ENCODE measurements at regions not wholly inside any gene's neighbourhood (a gene's known extent, or its start where the extent isn't known, plus 50 kb on each side); places are given as distances from the start of the nearest gene placed in this dataset.

DNA sequence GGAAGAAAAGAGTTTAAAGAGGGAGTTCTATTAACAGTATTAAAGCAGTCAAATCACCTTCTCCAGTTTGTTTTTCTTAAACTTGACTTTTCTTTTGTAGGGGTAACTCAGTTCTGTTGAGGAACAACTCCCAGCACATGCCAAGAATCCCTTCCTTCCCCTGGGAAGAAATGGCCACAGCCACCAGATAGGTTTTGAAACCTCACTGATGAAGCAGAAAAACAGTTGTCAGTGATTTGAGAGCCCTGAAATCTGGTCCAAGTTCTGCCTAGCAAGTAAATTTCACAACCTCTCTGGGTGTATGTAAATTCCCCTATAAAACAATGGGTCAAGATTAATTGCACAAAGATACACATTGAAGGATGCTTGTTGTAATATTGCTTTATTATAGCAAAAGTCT is 167.1 kb downstream of the DHX15 start:
- no peak for DNase-seq

DNA sequence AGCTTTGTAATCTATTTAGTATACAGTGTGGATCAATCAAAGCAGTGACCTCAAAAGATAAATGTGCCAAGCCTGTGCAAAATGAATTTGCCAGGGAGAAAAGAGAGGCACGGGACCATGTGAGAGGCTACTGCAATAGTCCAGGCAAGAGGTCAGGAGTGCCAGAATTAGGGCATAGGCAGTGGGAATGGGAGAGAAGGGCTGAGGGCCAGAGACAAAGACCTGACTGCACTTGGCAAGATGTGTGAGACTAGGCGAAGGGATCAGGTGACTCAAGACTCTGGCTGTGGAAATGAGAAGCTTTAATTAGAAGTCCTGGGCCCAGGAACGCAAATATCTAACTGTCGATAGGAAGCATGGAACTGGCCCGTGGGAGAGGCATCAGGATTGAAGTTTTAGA is 168.1 kb downstream of the DHX15 start:
- no peak for DNase-seq

DNA sequence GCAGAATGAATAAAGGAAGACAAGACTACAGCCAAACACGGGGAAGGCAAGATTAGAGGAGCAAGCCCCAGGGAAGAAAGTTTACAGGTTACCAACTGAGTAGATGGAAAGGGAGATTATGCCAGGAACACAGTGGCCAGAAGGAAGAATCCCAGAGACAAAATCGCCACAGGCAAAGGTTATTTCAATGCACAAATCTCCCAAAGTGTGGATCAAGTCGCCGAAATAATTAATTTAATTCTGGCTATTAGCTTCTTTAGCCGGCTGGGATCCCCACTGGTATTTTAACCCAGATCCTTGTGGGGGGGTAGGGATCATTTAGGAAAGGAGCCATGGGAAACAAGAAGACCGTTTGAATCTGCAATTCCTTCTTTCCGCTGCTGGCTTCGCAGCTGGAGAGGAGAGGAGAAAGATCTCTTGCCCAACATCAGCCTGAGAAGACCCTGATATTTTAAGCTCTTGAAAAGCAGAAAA is 171.0 kb downstream of the DHX15 start:
- no peak for DNase-seq

DNA sequence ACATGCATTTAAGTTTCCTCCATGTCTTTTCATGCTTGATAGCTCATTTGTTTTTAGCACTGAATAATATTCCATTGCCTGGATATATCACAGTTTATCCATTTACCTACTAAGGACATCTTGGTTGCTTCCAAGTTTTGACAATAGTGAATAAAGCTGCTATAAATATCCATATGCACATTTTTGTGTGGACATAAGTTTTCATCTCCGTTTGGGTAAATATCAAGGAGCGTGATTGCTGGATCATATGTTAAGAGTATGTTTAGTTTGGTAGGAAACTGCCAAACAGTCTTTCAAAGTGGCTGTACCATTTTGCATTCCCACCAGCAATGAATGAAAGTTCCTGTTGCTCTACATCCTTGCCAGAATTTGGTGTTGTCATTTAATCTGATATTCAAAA is 172.5 kb downstream of the DHX15 start:
- no peak for DNase-seq

DNA sequence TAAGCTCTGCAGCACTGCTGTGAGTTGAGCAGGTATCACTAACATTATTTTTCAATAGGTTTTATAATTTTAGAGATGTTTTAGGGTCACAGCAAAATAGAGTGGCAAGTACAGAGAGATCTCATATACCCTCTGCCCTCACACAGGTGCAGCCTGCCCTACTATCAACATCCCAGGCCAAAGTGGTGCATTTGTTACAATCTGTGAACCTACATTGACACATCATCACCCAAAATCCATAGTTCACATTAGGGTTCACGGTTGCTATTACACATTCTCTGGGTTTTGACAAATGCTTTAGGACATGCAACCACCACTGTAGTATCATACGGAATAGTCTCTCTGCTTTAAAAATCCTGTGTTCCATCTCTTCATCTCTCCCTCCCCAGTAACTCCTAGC is 173.1 kb downstream of the DHX15 start:
- no peak for DNase-seq

DNA sequence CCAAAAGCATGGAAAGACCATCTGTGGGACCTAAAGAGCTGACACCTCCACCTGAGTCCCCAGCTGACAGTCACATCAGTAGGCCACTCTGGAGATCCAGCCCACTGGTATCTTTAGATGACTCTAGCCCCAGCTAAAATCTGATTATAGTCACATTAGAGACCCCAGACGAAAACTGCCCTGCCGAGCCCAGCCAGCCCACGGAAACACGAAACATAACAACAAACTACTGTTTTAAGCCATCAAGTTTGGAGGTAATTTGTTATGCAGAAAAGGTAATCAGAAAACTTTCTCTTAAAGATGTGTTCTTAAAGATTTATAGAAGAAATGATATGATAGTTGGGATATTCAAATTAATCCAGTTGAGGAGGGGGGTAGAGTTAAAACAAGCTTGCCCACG is 175.7 kb downstream of the DHX15 start:
- DNase-seq = no peak

DNA sequence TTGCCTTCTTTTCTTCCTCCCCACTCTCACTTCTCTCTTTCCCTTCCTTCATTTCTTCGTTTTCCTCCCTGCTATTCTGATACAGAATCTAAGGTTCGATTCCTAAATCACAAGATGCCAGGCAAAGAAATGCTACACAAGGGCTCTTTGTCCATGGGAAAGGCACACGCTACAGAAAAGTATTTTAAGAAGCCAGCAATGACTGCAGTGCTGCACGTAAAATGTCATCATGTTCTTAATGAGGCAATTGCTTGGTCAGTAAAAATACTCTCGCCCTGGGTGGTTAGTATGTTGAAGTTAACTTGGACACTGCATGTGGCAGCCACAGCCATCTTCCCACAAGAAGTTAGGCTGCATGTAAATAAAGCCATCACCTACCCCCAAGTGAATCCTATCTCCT is 178.4 kb downstream of the DHX15 start:
- DNase-seq = no peak

DNA sequence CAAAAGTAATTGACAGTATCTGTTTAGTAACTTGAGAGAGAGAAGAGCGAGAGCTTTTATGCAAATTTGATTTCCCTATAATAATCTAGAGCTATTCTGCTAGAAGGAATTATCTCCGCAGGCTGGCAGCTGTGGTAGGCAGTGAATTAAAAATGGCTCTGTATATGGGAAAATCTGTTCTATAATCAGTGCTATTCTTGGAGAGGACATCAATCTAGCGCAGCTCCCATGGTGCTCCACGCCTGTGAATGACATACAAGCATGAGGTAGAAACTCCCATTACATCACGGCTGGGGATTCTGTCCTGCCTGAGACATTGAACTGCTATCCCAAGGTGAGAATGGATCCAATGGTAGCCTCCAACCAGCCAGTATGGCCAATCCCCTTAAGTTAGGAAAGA is 179.0 kb downstream of the DHX15 start:
- DNase-seq = no peak

DNA sequence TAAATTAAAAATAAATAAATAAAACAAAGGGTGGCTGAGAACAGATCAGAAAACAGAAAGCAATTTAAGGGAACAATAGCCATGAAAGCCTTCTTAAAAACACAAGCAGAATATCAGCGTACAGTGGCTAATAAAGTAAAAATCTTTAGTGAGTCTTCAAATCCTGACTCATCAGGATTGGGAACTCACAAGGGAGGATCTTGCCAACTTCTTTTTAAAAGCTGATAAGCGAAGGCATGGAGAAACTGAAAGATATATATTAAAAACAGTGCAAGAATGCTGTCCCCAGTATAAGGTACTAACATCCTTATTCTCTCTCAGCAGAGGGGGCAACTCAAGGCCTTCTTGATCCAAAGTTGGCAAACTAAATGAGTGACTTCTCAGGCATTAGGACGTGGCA is 180.1 kb downstream of the DHX15 start:
- no peak for DNase-seq

DNA sequence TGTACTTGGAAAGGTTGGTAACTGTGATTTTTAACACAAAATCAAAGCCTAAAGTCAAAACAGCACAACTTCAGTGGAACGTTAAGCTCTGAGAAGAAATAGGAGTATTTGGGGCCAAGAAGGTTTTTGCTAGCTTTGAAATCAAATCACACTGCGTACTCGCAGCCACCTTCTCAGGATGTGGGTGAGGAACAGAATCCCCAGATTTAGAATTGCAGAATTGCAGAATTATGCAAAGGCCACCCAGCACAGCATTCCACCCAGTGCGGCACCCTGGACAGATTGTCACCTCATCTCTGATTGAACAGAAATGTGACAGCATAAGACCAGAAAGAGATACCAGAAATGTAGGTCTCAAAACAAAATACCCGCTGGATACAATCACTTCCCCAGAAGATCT is 181.1 kb downstream of the DHX15 start:
- DNase-seq = no peak

DNA sequence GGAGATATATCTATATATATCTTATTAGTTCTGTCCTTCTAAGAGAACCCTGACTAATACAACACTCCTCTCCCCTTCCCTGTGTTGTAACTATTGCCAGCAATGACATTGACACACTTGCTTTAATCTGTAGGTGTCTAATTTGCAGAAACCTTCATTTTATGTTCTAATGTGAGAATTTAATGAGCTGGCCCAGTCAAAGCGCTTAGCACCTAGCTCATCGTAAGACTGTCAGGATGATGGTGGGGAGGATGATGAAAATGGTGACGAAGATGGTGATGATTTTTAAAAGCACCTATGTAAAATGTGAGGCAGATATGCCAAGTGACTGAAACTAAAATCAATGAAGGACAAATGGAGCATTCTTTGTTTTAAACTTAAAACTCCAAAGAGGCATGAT is 183.8 kb downstream of the DHX15 start:
- no peak for DNase-seq

DNA sequence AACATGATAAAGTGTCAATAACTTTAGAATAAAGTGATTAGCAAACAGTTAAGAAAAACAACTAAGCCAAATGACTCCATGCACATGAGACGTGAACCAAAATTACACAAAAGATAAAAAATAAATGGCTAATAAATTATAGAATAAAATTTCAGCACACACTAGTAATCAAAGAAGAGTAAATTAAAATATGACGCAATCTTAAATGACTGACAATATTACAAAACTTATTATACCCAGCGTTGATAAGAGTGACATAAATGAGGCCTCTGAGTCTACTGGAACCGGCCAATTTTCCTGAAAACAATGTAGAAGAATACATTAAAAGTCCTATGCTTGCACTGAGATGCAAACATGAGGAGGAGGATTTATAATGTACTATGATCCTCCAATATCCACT is 187.4 kb downstream of the DHX15 start:
- DNase-seq = no peak

DNA sequence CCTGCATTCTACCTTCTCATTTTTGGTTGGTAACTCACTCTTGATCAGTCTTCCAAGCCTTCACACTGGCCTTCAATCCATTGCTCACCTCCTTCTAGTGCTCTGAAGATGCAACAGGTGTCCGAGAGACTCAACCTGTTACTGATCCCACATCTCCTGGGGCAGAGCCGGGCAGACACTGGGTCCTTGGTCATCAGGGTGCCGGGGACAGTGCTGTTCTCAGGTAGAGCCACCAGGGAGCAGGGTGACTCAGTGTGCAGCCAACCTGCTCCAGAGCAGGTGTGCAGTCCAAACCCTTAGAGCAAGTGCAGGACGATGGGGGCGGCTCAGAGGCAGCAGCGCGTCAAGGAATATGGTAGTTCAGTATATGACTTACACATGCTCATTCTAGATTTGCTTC is 188.4 kb downstream of the DHX15 start:
- no peak for DNase-seq

DNA sequence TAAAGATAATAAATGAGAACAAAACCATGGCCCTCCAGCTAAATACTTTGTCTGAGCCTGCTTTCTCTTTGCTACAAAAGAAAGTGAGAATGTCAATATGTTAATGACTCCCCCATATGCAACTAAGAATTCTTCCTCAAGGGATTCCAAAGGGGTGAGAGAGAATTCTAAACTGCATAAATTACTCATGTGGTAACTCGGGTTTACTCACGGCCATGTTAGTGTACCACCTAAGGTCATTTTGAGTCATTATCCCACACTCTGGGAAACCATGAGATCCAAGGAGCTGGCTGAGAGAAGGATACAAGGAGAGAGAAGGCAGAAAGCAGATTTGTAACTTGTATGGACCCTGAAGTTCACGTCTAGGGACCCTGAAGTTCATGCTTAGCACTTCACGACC is 190.3 kb downstream of the DHX15 start:
- DNase-seq = no peak

DNA sequence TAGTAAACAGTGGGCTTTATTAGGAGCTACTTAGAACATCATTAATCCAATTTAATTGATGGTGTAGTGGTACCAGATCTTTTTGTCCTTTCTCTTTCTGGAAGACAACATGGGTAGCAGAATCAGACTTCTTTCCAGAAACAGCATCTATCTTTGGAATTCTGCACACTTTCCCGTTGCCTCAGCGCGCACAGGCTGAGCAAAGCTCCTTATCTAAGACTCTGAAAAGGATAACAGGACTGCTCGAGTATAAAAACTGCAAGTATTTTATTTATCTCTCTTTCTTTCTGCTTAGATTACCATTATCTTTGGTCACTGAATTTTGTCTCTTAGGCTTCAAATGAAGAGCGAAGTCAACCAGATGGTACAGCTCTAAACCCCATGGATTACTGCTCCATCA is 191.7 kb downstream of the DHX15 start:
- no peak for DNase-seq

DNA sequence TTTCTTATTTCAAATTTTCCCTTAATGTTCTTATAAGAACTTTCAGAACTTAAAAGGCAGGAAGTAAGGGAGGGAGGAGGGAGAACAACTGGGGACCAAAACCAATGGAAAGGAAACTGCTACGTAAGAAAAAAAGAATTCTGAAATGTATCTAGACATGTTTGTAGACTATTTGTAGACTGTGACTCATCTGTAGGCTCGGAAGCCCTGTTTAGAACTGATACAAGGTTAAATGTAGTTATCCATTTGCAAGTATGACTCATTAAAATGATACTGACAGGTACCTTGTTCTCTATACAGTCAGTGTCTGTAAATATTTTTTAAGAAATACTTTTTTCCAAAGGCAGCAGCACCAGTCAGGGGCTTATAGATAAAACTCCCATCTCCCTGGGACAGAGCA is 202.0 kb downstream of the DHX15 start:
- no peak for DNase-seq

DNA sequence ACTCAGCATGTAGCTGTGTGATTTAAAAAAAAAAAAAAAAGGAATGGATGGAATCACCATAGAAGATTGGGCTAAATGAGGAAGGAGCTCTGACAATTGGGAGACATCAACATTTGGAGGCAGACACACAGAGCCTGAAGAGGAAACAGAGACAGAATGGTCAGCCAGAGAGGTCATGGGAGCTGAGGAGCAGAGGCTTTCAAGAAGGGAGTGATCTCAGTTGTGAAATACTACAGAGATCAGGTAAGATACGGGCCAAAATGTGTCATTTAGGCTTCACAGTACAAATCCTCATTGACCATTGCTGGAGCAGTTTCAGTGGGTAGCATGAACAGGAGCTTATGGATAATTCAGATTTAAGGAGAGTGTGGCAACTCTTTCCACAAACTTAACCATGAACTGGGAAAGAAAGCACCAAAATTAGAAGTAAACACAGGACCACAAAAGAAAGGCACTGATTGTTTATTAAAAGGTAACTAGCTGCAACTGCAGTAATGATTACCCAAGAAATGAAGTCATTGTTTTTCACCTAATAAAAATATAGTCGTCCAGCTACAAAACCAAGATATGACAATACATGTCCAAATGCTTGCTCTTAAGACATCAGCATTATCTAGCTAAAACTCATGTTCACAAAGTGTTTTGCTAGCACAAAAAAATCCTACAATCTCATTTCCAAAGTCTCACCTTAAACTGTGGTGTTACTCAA is 203.2 kb downstream of the DHX15 start:
- DNase-seq = no peak

DNA sequence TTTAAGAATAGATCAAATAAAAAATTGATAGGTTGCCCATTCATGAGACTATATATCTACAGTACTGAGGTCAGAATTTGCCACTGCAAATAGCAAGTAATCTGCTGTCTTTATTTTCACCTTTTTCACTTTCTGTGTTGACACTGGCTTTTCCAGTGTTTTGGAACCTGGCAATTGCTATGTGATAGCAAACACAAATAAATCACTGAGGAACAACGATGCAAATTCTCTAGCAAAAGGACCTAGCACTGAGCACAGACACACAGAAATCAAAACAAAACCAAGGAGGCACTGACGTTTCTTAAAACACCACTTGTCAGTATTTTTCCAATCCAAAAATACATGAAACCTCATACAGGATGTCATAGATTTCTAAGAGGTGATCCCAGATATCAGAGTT is 210.7 kb downstream of the DHX15 start:
- DNase-seq = no peak

DNA sequence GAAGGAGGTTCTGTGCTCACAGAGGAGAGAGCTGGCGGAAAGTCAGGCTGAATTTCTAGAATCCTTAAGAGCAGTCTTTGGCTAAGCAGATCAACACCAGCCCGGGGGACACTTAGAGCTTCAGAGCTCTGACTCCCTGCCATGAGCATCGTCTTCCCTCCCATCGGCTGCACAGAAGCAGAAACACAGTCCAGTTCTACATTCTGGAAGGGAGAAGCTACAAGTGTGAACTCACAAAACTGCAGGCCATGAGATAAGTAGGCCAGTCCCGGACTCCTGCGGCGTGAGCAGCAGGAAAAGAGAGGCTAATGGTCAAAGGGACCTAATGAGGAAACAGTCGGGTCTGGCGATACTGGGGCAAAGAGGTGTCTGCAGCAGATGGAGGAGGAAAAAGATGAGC is 211.5 kb downstream of the DHX15 start:
- no peak for DNase-seq

DNA sequence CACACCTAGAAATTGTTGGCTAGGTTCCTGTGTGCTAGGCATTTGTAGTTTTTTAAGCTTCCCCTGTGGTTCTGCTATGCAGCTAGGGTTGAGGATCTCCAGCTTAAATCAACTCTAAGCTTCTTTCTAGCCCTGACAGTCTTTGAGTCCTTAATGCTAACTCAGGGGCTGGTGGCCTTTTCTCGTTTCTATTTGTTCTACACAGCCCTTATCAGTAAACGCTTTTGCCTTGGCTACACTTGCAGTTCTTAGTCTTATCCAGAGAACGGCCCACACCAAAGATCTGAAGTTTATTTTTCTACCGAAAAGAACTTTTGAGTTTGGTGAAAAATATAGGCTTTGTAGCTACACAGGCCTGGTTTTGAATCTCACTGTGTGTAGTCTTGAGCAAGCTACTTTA is 212.0 kb downstream of the DHX15 start:
- no peak for DNase-seq

DNA sequence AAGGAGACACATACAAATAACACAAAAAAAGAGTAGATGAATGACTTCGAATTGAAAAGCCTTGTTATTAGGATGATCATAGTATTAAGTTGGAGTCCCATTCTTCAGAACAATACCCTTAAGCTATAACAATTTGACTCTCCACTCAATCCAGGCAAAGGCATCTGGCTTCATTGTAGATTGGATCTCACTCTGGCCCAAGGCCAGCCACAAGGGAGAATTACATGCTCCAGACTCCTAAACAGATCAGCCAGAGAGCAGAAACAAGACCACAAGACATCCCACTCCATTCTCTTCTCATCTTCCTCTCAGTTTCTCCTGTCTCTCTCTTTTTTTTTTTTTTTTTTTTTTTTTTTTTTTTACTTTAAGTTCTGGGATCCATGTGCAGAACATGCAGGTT is 213.9 kb downstream of the DHX15 start:
- DNase-seq = no peak

DNA sequence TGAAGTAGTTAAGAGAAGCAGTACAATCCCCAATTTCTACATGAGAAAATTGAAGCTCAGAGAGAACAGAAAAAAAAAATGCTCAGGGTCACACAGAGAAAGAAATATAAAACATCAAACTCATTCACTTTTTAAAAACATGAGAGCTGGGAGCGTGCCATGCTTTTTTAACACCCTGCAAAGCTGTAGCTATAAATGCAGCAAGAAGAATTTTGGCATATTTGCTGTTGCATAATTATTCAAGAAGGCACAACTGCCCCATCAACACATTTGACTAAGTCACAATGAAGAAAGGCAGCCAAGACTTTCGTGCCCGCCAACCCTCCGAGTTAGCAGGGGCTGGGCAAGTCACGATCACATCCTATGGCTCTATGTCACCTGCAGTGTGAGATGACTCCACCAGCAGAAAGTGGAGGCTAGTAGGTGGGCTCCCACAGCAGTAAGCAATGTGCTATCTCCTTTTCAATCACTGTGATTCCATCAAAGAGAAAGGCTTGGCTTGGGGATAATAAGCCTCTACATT is 214.8 kb downstream of the DHX15 start:
- no peak for DNase-seq

DNA sequence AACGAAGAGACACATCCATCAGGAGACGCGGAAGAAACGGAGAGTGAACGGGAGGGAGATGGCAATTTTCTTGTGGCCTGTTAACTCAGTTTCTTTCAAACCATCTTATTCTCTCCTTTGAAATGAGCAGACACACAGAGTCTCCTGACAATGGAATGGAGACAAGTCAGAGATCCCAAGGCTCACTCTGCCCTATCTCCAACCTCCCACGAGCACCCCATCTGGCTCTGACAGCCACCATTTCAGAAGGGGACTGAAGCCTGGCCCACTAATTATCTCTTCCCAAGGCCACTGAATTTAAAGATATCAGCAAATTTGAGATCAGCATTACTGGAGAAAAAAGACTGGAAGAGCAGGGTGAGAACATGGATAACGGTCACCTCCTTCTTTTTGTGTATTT is 215.6 kb downstream of the DHX15 start:
- DNase-seq = no peak

DNA sequence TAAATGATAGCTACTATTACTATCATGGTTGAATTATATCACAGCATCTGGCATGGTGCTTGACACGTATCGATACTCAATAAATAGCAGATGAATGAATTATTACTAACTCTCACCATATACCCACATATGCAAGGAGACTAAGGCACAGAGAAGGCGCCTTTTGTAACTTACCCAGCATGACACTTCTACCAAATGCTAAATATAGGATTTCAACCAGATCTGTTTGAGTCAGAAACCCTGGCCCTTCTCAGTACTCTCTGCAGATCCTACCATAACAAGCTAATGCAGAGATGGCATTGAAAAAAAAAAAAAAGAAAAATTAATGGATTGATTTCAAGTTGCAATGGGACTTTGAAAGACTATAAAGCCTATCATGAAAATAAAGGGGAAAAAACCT is 219.5 kb downstream of the DHX15 start:
- no peak for DNase-seq

DNA sequence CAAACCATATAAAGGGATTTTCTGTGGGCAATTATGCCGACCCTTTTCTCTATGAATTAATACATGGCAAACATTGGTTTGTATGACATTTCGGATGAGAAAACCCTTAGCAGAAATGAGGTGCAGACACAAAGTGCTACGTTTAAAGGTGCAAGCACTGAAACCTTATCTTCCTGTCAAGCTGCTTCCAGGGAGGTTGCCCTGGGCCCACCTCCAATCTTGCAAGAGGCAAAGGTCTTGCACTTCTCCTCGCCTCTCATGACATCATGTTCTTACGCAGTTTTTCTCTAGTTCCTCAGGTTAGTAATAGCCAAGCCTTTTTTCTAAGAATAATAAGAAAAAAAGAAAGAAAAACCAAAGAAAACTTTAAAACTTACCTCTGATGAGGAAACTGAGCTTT is 220.1 kb downstream of the DHX15 start:
- DNase-seq = no peak

Data from NCI-H1105 (cell line).